ENCODE measurements at regions not wholly inside any gene's neighbourhood (a gene's known extent, or its start where the extent isn't known, plus 50 kb on each side); places are given as distances from the start of the nearest gene placed in this dataset.

- Histone ChIP-seq H3K4me3 (ENCODE audit: low read depth in 1 of 2, low read length in 2 of 2) (no peak overlapping the region), H3K4me1 (ENCODE audit: insufficient read depth, low read length) (no peaks in the 10 kb centered on the region), H3K79me2 (ENCODE audit: insufficient read depth, low read length) (no peaks in the 10 kb centered on the region), H3K4me2 (ENCODE audit: insufficient read depth, low read length) (no peak overlapping the region), H3K27ac (ENCODE audit: low read length) (no peak overlapping the region), H2AFZ (ENCODE audit: low read depth, low read length) (no peak overlapping the region), H3K9ac (ENCODE audit: low read depth, low read length) (no peak overlapping the region), H3K27me3 (ENCODE audit: insufficient read depth, low read length, poor library complexity) (no peaks in the 10 kb centered on the region), H3K9me3 (ENCODE audit: insufficient read depth, low read length, severe bottlenecking) (no peaks in the 10 kb centered on the region), H4K20me1 (ENCODE audit: insufficient read depth, low read length) (no peaks in the 10 kb centered on the region), H3K36me3 (ENCODE audit: insufficient read depth, low read length) (no peaks in the 10 kb centered on the region)
- TF ChIP-seq EZH2 (IDR thresholded peaks at IDR 0.05; ENCODE audit: borderline replicate concordance, low read depth, low read length, severe bottlenecking) (no peak), CTCF (IDR thresholded peaks at IDR 0.05; ENCODE audit: borderline replicate concordance, extremely low read depth, low read length, poor library complexity, severe bottlenecking) (no peak)
- ATAC-seq (ENCODE audit: insufficient read depth, low read depth) (no peak), DNase-seq (no peak)
Observed at GRCh38 chr13:72180253-72180952, 313.4 kb upstream of the DACH1 start.

GRCh38 chr13:72174549-72174948 lies 307.5 kb upstream of the DACH1 start:
- no peaks in the 10 kb centered on the region for H3K36me3 ChIP-seq (ENCODE audit: insufficient read depth, low read length)
- no peaks in the 10 kb centered on the region for H3K27me3 ChIP-seq (ENCODE audit: insufficient read depth, low read length, poor library complexity)
- H3K27ac ChIP-seq (ENCODE audit: low read length), result no peak overlapping the region
- no peak overlapping the region for H3K4me2 ChIP-seq (ENCODE audit: insufficient read depth, low read length)
- no peak for TF ChIP-seq CTCF (IDR thresholded peaks at IDR 0.05; ENCODE audit: borderline replicate concordance, extremely low read depth, low read length, poor library complexity, severe bottlenecking)
- TF ChIP-seq EZH2 (IDR thresholded peaks at IDR 0.05; ENCODE audit: borderline replicate concordance, low read depth, low read length, severe bottlenecking), result no peak
- no peaks in the 10 kb centered on the region for H3K79me2 ChIP-seq (ENCODE audit: insufficient read depth, low read length)
- H3K9me3 ChIP-seq (ENCODE audit: insufficient read depth, low read length, severe bottlenecking), result no peaks in the 10 kb centered on the region
- ATAC-seq (ENCODE audit: insufficient read depth, low read depth) (no peak), DNase-seq (no peak)
- no peak overlapping the region for H3K4me3 ChIP-seq (ENCODE audit: low read depth in 1 of 2, low read length in 2 of 2)
- H3K9ac ChIP-seq (ENCODE audit: low read depth, low read length), result no peak overlapping the region
- no peak overlapping the region for H2AFZ ChIP-seq (ENCODE audit: low read depth, low read length)
- H4K20me1 ChIP-seq (ENCODE audit: insufficient read depth, low read length), result no peaks in the 10 kb centered on the region
- no peaks in the 10 kb centered on the region for H3K4me1 ChIP-seq (ENCODE audit: insufficient read depth, low read length)

GRCh38 chr13:72170571-72170970 lies 303.6 kb upstream of the DACH1 start:
- Histone ChIP-seq H3K4me1 (ENCODE audit: insufficient read depth, low read length) (no peaks in the 10 kb centered on the region), H4K20me1 (ENCODE audit: insufficient read depth, low read length) (no peaks in the 10 kb centered on the region), H3K27ac (ENCODE audit: low read length) (no peak overlapping the region), H3K4me3 (ENCODE audit: low read depth in 1 of 2, low read length in 2 of 2) (no peak overlapping the region), H3K4me2 (ENCODE audit: insufficient read depth, low read length) (no peak overlapping the region), H3K36me3 (ENCODE audit: insufficient read depth, low read length) (no peaks in the 10 kb centered on the region), H3K9ac (ENCODE audit: low read depth, low read length) (no peak overlapping the region), H2AFZ (ENCODE audit: low read depth, low read length) (no peak overlapping the region), H3K27me3 (ENCODE audit: insufficient read depth, low read length, poor library complexity) (no peaks in the 10 kb centered on the region), H3K9me3 (ENCODE audit: insufficient read depth, low read length, severe bottlenecking) (no peaks in the 10 kb centered on the region), H3K79me2 (ENCODE audit: insufficient read depth, low read length) (no peaks in the 10 kb centered on the region)
- TF ChIP-seq CTCF (IDR thresholded peaks at IDR 0.05; ENCODE audit: borderline replicate concordance, extremely low read depth, low read length, poor library complexity, severe bottlenecking), result no peak
- TF ChIP-seq EZH2 (IDR thresholded peaks at IDR 0.05; ENCODE audit: borderline replicate concordance, low read depth, low read length, severe bottlenecking), result no peak
- ATAC-seq (ENCODE audit: insufficient read depth, low read depth), result no peak
- no peak for DNase-seq

All from DND-41 (cell line).